Chondrocyte (in vitro differentiated cells): ENCODE measurements at regions not wholly inside any gene's neighbourhood (a gene's known extent, or its start where the extent isn't known, plus 50 kb on each side); places are given as distances from the start of the nearest gene placed in this dataset.

Source experiments
- DNase-seq: peaks from one replicate; pipeline ENCODE4 v3.0.0; 2021; ENCODE audit warnings: mixed read lengths, low spot score
- H3K27ac Mint-ChIP-seq: one replicate; pipeline ENCODE4 v1.8.0; 2021; ENCODE audit warnings: mild to moderate bottlenecking, moderate library complexity, mixed read lengths; ENCODE audit not compliant: unreplicated experiment
- H3K27me3 Mint-ChIP-seq: 2 replicates; pipeline ENCODE4 v1.8.0; 2021; ENCODE audit warnings: low read depth, mixed read lengths
- H3K36me3 Mint-ChIP-seq: 2 replicates; pipeline ENCODE4 v1.8.0; 2021; ENCODE audit warnings: low read depth, mixed read lengths
- H3K4me1 Mint-ChIP-seq: 2 replicates; pipeline ENCODE4 v1.8.0; 2021; ENCODE audit warnings: low read depth, mild to moderate bottlenecking, mixed read lengths
- H3K4me3 Mint-ChIP-seq: one replicate; pipeline ENCODE4 v1.8.0; 2021; ENCODE audit warnings: mild to moderate bottlenecking, moderate library complexity, mixed read lengths; ENCODE audit not compliant: unreplicated experiment
- H3K9me3 Mint-ChIP-seq: 2 replicates; pipeline ENCODE4 v1.8.0; 2021; ENCODE audit warnings: low read depth, mixed read lengths
- TF ChIP-seq, protein P1 (sequence below): fragments of 200-600 bp; sonication (generic); IDR thresholded peaks from 2 replicates; pipeline ENCODE4 v1.5.0; 2021; ENCODE audit warnings: antibody characterized with exemption, mild to moderate bottlenecking, moderate library complexity

DNA sequence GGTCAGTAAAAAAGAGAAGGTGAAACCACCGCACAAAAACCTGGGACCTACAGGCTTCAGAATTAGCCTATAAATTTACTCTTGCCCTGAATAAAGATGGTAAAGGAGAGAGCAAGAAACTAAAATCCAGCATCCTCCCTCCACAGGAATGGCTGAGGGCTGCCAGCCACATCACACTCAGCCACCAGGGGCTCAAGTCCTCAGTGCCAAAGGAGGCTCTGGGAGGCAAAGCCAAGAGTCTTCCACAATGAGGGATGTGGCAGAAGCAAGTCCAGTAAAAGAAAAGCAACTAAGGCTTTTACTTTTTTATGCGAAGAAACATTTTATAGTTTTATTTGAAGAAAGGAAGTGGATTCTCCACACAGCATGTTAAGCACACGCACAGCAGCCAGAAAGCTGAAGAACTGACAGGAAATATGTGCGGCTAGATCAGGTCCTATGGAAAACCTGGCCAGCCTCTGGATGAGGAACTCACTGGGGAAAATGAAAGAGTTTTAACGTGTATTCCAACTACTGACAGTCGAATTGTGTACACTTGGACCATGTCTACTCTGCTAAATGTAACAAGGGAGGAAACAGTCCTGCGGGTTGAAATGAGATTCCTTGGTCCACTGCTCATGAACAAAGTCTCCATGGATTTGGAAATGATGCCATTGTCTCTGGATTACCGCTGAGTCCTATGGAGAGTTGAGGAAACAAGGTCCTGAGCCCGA is 219.4 kb upstream of the SSTR4 start:
- no peaks in the 10 kb centered on the region for H3K9me3 Mint-ChIP-seq
- peaks cover 13% of the 10 kb centered on the region for H3K4me1 Mint-ChIP-seq
- no peaks in the 10 kb centered on the region for H3K27me3 Mint-ChIP-seq
- no peaks in the 10 kb centered on the region for H3K36me3 Mint-ChIP-seq
- no peak overlapping the region for H3K27ac Mint-ChIP-seq
- no peak for DNase-seq
- TF ChIP-seq, protein P1, sequence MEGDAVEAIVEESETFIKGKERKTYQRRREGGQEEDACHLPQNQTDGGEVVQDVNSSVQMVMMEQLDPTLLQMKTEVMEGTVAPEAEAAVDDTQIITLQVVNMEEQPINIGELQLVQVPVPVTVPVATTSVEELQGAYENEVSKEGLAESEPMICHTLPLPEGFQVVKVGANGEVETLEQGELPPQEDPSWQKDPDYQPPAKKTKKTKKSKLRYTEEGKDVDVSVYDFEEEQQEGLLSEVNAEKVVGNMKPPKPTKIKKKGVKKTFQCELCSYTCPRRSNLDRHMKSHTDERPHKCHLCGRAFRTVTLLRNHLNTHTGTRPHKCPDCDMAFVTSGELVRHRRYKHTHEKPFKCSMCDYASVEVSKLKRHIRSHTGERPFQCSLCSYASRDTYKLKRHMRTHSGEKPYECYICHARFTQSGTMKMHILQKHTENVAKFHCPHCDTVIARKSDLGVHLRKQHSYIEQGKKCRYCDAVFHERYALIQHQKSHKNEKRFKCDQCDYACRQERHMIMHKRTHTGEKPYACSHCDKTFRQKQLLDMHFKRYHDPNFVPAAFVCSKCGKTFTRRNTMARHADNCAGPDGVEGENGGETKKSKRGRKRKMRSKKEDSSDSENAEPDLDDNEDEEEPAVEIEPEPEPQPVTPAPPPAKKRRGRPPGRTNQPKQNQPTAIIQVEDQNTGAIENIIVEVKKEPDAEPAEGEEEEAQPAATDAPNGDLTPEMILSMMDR, result peak; percentile 52
- no peak overlapping the region for H3K4me3 Mint-ChIP-seq

GRCh38 chr20:22818636-22819035 is 216.5 kb upstream of the SSTR4 start:
- TF ChIP-seq, protein P1, result no peak
- no peaks in the 10 kb centered on the region for H3K36me3 Mint-ChIP-seq
- DNase-seq, result no peak
- H3K27me3 Mint-ChIP-seq, result no peaks in the 10 kb centered on the region
- H3K27ac Mint-ChIP-seq, result no peak overlapping the region
- H3K4me1 Mint-ChIP-seq, result peaks cover 35% of the 10 kb centered on the region
- H3K9me3 Mint-ChIP-seq, result no peaks in the 10 kb centered on the region
- H3K4me3 Mint-ChIP-seq, result no peak overlapping the region

- no peak overlapping the region for H3K4me3 Mint-ChIP-seq
- no peaks in the 10 kb centered on the region for H3K27me3 Mint-ChIP-seq
- peaks cover 38% of the 10 kb centered on the region for H3K4me1 Mint-ChIP-seq
- DNase-seq, result no peak
- H3K9me3 Mint-ChIP-seq, result no peaks in the 10 kb centered on the region
- no peak overlapping the region for H3K27ac Mint-ChIP-seq
- no peaks in the 10 kb centered on the region for H3K36me3 Mint-ChIP-seq
- TF ChIP-seq, protein P1, result no peak
Observed at GRCh38 chr20:22819112-22819511, 216.0 kb upstream of the SSTR4 start.

GRCh38 chr20:22819784-22820183 is 215.3 kb upstream of the SSTR4 start:
- Mint-ChIP-seq H3K36me3 (no peaks in the 10 kb centered on the region), H3K27me3 (no peaks in the 10 kb centered on the region), H3K4me1 (peaks cover 36% of the 10 kb centered on the region), H3K27ac (no peak overlapping the region), H3K4me3 (no peak overlapping the region), H3K9me3 (no peaks in the 10 kb centered on the region)
- no peak for DNase-seq
- TF ChIP-seq, protein P1, result no peak

DNA sequence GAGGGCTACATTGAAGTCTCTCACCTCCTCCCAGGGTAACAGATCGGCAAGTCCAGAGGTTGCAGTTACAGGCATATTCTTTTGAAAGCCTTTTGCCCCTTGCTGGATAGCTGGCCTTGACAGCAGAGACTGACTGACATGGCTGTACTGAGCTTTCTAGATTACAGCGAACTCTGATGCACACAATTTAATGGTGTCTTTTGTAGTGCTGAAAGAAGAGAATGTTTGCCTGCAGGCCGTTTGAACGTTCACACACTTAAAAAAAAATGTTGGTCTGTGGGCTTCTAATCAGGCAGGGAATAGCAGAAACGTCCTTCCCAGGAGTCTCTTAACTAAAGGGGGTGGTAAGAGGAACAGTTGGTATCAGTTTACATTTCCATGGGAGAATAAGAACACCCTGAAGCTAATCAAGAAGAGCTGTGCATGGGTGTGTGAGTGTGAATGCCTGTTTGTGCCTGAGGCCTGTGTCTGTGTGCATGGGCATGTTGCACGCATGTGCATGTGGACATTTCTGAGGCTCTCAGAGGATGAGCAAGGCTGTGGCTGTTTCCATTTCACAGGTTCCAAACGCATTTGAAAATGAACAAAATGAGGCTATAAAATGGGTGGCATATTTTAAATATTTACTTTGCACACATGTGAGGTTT is 213.9 kb upstream of the SSTR4 start:
- Mint-ChIP-seq H3K4me3 (no peak overlapping the region), H3K27me3 (no peaks in the 10 kb centered on the region), H3K4me1 (peaks cover 42% of the 10 kb centered on the region)

More for the DNA sequence above, 213.9 kb upstream of the SSTR4 start:
- no peaks in the 10 kb centered on the region for H3K9me3 Mint-ChIP-seq
- H3K36me3 Mint-ChIP-seq, result no peaks in the 10 kb centered on the region
- H3K27ac Mint-ChIP-seq, result no peak overlapping the region
- no peak for DNase-seq
- TF ChIP-seq, protein P1, result no peak
